ENCODE measurements at regions not wholly inside any gene's neighbourhood (a gene's known extent, or its start where the extent isn't known, plus 50 kb on each side); places are given as distances from the start of the nearest gene placed in this dataset.

- TF ChIP-seq REST (IDR thresholded peaks at IDR 0.05; ENCODE audit: low read depth) (no peak), CTCF (IDR thresholded peaks at IDR 0.05 in 2 of 3, conservative IDR thresholded peaks at IDR 0.05 in 1 of 3; ENCODE audit: borderline replicate concordance in 1 of 3, insufficient read depth in 1 of 3, low read depth in 2 of 3, low read length in 2 of 3) (peak; percentile 17 to 80 (median 75); a peak in 4 of 6 replicates), POLR2A (IDR thresholded peaks at IDR 0.05; ENCODE audit: borderline replicate concordance, extremely low read depth, insufficient read depth, insufficient read length) (no peak), EZH2 (IDR thresholded peaks at IDR 0.05) (no peak), TCF7L2 (IDR thresholded peaks at IDR 0.05; ENCODE audit: borderline replicate concordance, extremely low read depth, insufficient read depth, insufficient read length) (no peak), POLR2AphosphoS5 (IDR thresholded peaks at IDR 0.05; ENCODE audit: low read depth, low read length) (no peak), CEBPB (IDR thresholded peaks at IDR 0.05; ENCODE audit: low read depth) (no peak), SRF (IDR thresholded peaks at IDR 0.05; ENCODE audit: low read depth) (no peak), ATF3 (IDR thresholded peaks at IDR 0.05) (no peak), FOSL1 (IDR thresholded peaks at IDR 0.05; ENCODE audit: low read depth) (no peak), EZH2phosphoT487 (IDR thresholded peaks at IDR 0.05; ENCODE audit: borderline replicate concordance) (no peak), YY1 (IDR thresholded peaks at IDR 0.05; ENCODE audit: extremely low read depth, insufficient replicate concordance, low read depth, low read length) (no peak), ZNF274 (IDR thresholded peaks at IDR 0.05; ENCODE audit: low read depth, low read length) (no peak), ELF1 (IDR thresholded peaks at IDR 0.05; ENCODE audit: borderline replicate concordance, low read depth) (no peak)
Measured at GRCh38 chr9:108468364-108468763, 387.4 kb downstream of the ACTL7B start.

Data from HCT116 (cell line).